GM12878 (cell line): ENCODE measurements at regions not wholly inside any gene's neighbourhood (a gene's known extent, or its start where the extent isn't known, plus 50 kb on each side); places are given as distances from the start of the nearest gene placed in this dataset.

Experiments
- ATAC-seq: fragments of 200-7000 bp; cut with Tn5 transposase; 3 replicates; pipeline ENCODE4 v1.9.1; 2020; ENCODE audit warnings: mild to moderate bottlenecking, moderate library complexity
- BruUV-seq: library from RNA; stranded (reverse); fragments of 400-500 nt; replicated peaks from 2 replicates; lab custom pipeline; 2021; lab: Mats Ljungman, UMichigan
- CTCF ChIA-PET: fragments of 300-600 bp; sonication (Branson Sonifier 250); formaldehyde crosslinking; extraction: SDS; loops from one replicate; lab custom pipeline; 2021; ENCODE audit warnings: inconsistent platforms; lab: Yijun Ruan, JAX
- POLR2A ChIA-PET: fragments of 350-600 bp; formaldehyde crosslinking; extraction: SDS; loops from one replicate; lab custom pipeline; 2021; ENCODE audit warnings: inconsistent platforms; lab: Charles Lee
- RAD21 ChIA-PET: fragments of 300-600 bp; sonication (Branson Sonifier 250); formaldehyde crosslinking; loops from one replicate; lab custom pipeline; 2023; ENCODE audit warnings: antibody characterized with exemption; ENCODE audit not compliant: unreplicated experiment; lab: Charles Lee
- SMC1A ChIA-PET: fragments of 300-600 bp; sonication (Branson Sonifier 250); formaldehyde crosslinking; loops from one replicate; lab custom pipeline; 2023; ENCODE audit not compliant: unreplicated experiment, uncharacterized antibody; lab: Charles Lee
- DNase-seq: peaks from one replicate; pipeline ENCODE4 v3.0.0-alpha.2; 2011; ENCODE audit warnings: low read depth, low spot score
- FAIRE-seq: peaks from 3 replicates; lab custom pipeline; 2011; peaks lifted over from hg19 to GRCh38; lab: Jason Lieb, UNC
- H2AFZ ChIP-seq: 2 replicates; pipeline ENCODE4 v1.6.0; 2011; ENCODE audit warnings: low read depth, low read length, control low read depth; ENCODE audit not compliant: control insufficient read depth
- H3K27ac ChIP-seq: 2 replicates; pipeline ENCODE4 v1.5.1; 2011; ENCODE audit warnings: control low read depth; ENCODE audit not compliant: control insufficient read depth, insufficient read depth
- H3K27me3 ChIP-seq, 2 experiments: replicated peaks in 1 of 2; 2 replicates each; pipeline versions ENCODE4 v1.6.0 to v1.6.1; 2011; ENCODE audit warnings: low read length in 1 of 2; ENCODE audit not compliant: control insufficient read depth in 2 of 2, insufficient read depth in 2 of 2
- H3K36me3 ChIP-seq, 2 experiments: 2 replicates each; pipeline ENCODE4 v1.5.1; 2011; ENCODE audit warnings: low read length in 1 of 2; ENCODE audit not compliant: control insufficient read depth in 2 of 2, insufficient read depth in 2 of 2
- H3K4me1 ChIP-seq: 2 replicates; pipeline ENCODE4 v1.6.1; 2011; ENCODE audit warnings: mild to moderate bottlenecking, low read length, moderate library complexity, mixed read lengths; ENCODE audit not compliant: control insufficient read depth, insufficient read depth
- H3K4me2 ChIP-seq: 2 replicates; pipeline ENCODE4 v1.6.0; 2011; ENCODE audit warnings: control low read depth; ENCODE audit not compliant: control insufficient read depth, insufficient read depth
- H3K4me3 ChIP-seq: fragments of 200-600 bp; sonication (generic); 2 replicates; pipeline ENCODE4 v1.5.1; 2016
- H3K79me2 ChIP-seq: 2 replicates; pipeline ENCODE4 v1.6.0; 2011; ENCODE audit warnings: low read length; ENCODE audit not compliant: control insufficient read depth, insufficient read depth
- H3K9ac ChIP-seq: 2 replicates; pipeline ENCODE4 v1.8.0; 2011; ENCODE audit warnings: low read length, control low read depth, mixed read lengths; ENCODE audit not compliant: control insufficient read depth, insufficient read depth
- H3K9me3 ChIP-seq: replicated peaks from 3 replicates; pipeline ENCODE4 v1.5.1; 2011; ENCODE audit warnings: mild to moderate bottlenecking, low read length; ENCODE audit not compliant: control insufficient read depth, insufficient read depth
- H4K20me1 ChIP-seq: 2 replicates; pipeline ENCODE4 v1.6.0; 2011; ENCODE audit not compliant: control insufficient read depth, insufficient read depth
- CHD4 ChIP-seq: fragments of 200-600 bp; sonication (generic); IDR thresholded peaks from 2 replicates; pipeline ENCODE4 v1.6.1; 2016; ENCODE audit warnings: mild to moderate bottlenecking
- E4F1 ChIP-seq: fragments of 450-650 bp; IDR thresholded peaks from 2 replicates; pipeline ENCODE4 v1.6.1; 2018; ENCODE audit warnings: borderline replicate concordance, mild to moderate bottlenecking; ENCODE audit not compliant: partially characterized antibody
- FOS ChIP-seq: IDR thresholded peaks from 3 replicates; pipeline ENCODE4 v1.6.1; 2011; ENCODE audit warnings: borderline replicate concordance; ENCODE audit not compliant: insufficient read length; ENCODE audit errors: extremely low read depth
- GATAD2B ChIP-seq: fragments of 450-650 bp; conservative IDR thresholded peaks from 2 replicates; pipeline ENCODE4 v1.6.1; 2017; ENCODE audit warnings: low read depth, mild to moderate bottlenecking, moderate library complexity
- HDAC6 ChIP-seq: fragments of 200-600 bp; sonication (generic); IDR thresholded peaks from one replicate; pipeline ENCODE4 v1.8.0; 2017; ENCODE audit warnings: antibody characterized with exemption; ENCODE audit not compliant: unreplicated experiment
- JUND ChIP-seq: IDR thresholded peaks from 2 replicates; pipeline ENCODE4 v1.6.1; 2012; ENCODE audit warnings: low read depth, mild to moderate bottlenecking, low read length, improper control_type of control experiment, moderate library complexity
- KAT2A ChIP-seq: conservative IDR thresholded peaks from 2 replicates; pipeline ENCODE4 v1.6.1; 2011; ENCODE audit warnings: low read depth, low read length; ENCODE audit not compliant: control insufficient read depth
- MXI1 ChIP-seq: fragments of 150-350 bp; IDR thresholded peaks from 2 replicates; pipeline ENCODE4 v1.6.1; 2011; ENCODE audit warnings: low read depth, mild to moderate bottlenecking, inconsistent platforms, low read length, improper control_type of control experiment
- MYC ChIP-seq: IDR thresholded peaks from 2 replicates; pipeline ENCODE4 v1.6.1; 2011; ENCODE audit warnings: mild to moderate bottlenecking, low read length, moderate library complexity, inconsistent platforms; ENCODE audit not compliant: insufficient read depth, insufficient replicate concordance, insufficient read length, severe bottlenecking
- PRDM15 ChIP-seq: fragments of 450-650 bp; formaldehyde crosslinking; IDR thresholded peaks from 2 replicates; pipeline ENCODE4 v1.4.0; 2020; ENCODE audit warnings: mild to moderate bottlenecking, moderate library complexity
- SREBF2 ChIP-seq: IDR thresholded peaks from 2 replicates; pipeline ENCODE4 v1.6.1; 2012; ENCODE audit warnings: mild to moderate bottlenecking, low read length
- ZNF592 ChIP-seq: fragments of 450-650 bp; IDR thresholded peaks from 2 replicates; pipeline ENCODE4 v1.6.1; 2017; ENCODE audit warnings: mild to moderate bottlenecking, moderate library complexity
- WGBS: methylation state at CpG from one replicate; pipeline ENCODE4 v1.1.6; 2016; ENCODE audit warnings: low lambda C conversion rate; ENCODE audit not compliant: insufficient replicate concordance, insufficient coverage; ENCODE audit errors: missing lambda C conversion rate; 5-methylcytosine and 5-hydroxymethylcytosine counted together
- in situ Hi-C: fragments of 300-500 bp; cut with MboI; formaldehyde crosslinking; loops from 9 replicates; pipeline ENCODE4 v1.14.3; 2018; ENCODE audit warnings: mixed read lengths
- intact Hi-C: fragments of 100-400 bp; cut with micrococcal nuclease; formaldehyde crosslinking; loops from one replicate; pipeline ENCODE4 v1.14.2; 2022; ENCODE audit not compliant: unreplicated experiment

GRCh38 chr21:40997831-40998230 is 150.9 kb upstream of the DSCAM start (continued):
- TF ChIP-seq PRDM15, result no peak
- no peak for TF ChIP-seq SREBF2
- TF ChIP-seq MYC, result no peak
- TF ChIP-seq GATAD2B, result no peak
- no peak for TF ChIP-seq HDAC6
- TF ChIP-seq CHD4, result no peak

GRCh38 chr21:41000838-41001237 is 153.9 kb upstream of the DSCAM start:
- no TSS peak for BruUV-seq
- WGBS, result 35% methylated on average over 1 of the region's 1 CpG
- intact Hi-C loops (no loop called here), in situ Hi-C loops (no loop called here)
- POLR2A ChIA-PET, result no interaction called here
- CTCF ChIA-PET, result no interaction called here
- ATAC-seq, result no peak
- RAD21 ChIA-PET, result no interaction called here
- Histone ChIP-seq H3K4me3 (no peak overlapping the region), H3K27ac (no peak overlapping the region), H3K4me2 (no peak overlapping the region), H3K9me3 (no peaks in the 10 kb centered on the region; the same call in 2 of the 3 replicates), H4K20me1 (no peaks in the 10 kb centered on the region), H3K27me3 (no peaks in the 10 kb centered on the region), H3K9ac (no peak overlapping the region), H3K79me2 (no peaks in the 10 kb centered on the region), H2AFZ (no peak overlapping the region), H3K4me1 (no peaks in the 10 kb centered on the region), H3K36me3 (no peaks in the 10 kb centered on the region)
- SMC1A ChIA-PET, result no interaction called here
- DNase-seq, result no peak
- FAIRE-seq, result no peak
- TF ChIP-seq KAT2A (no peak), FOS (no peak), E4F1 (no peak), JUND (no peak), ZNF592 (no peak), MXI1 (no peak)
